HG03342 (cell line): ENCODE measurements at regions not wholly inside any gene's neighbourhood (a gene's known extent, or its start where the extent isn't known, plus 50 kb on each side); places are given as distances from the start of the nearest gene placed in this dataset.
"Not testable (repeated sequence)": the region's sequence is repeated elsewhere in the genome, so short reads cannot be mapped to it uniquely, and the experiment has no call there.

Experiments
- ATAC-seq: cut with Tn5 transposase; IDR thresholded peaks from one replicate; pipeline ENCODE4 v1.9.1; 2021; ENCODE audit warnings: mild to moderate bottlenecking, moderate library complexity; ENCODE audit not compliant: unreplicated experiment

DNA sequence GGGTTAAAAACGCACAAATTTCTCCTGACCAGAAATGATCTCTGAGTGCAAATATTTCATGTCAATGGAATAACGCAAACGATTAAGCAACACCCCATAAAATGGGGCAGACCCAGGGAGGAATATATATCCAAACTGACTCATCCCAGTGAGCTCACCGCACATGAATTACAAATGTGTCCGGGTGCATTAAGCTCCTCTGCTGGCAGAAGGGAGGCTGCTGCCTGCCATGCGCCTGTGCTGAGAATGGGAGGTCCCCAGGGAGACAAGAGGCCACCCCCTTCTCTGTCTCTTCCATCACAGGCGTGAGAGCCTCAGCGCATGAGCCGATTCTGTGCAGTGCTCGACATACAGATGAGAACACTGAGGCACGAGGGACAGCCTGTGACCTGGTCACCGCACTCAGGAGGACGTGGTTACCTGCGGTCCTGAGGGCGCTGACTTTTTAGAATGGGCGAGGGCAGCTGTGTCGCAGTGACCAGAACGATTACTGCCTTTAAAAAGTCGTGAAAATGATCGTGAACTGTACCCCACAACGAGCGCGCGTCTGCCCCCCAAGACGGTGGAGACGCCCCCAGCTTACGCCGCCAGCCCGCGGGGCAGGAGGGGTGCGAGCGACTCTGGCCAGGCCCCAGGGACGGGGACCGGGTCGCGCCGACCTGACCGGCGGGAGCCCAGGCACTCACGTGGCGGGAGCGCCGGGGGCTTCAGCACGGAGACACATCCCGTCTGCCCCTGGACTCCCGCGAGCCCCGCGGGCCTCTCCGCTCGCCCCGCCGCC is 188.5 kb downstream of the ADRA2C start:
- not testable (repeated sequence) for ATAC-seq

DNA sequence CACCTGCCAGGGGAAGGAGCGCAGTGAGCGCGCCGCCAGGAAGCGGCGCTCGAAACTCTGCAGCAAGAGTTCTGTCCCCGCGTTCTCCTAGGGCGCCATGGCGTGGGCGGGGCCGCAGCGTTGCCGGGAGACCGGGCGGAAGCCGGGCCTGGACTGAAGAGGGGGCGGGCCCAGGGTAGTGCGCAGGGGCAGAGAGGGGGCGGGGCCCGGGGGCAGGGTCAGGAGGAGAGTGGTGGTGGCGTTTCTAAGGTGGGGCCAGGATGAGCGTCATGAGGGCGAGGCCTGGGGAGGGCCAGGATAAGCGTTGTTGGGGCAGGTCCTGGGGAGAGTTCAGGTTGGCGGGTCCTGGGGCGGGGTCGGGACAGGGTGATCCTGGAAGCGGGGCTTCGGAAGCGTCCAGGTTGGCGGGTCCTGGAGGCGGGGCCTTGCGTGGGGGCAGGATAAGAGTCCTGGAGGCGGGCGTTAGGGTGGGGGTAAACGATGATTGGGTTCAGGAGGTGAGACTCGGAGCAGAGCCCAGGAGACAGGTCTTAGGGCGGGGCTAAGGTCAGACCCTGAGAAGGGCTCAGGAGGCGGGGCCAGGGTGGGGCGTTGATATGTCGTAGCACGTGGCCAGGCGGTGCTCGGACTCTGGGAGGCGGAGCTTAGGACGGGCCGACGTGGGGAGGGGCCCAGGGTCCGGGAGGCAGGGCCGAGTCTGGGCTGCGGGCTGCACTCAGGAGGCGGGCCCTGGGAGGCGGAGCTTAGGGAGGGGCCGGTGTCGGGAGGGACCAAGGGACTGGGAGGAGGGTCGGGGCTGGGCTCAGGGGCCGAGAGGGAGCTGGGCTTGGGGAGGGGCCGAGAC is 189.4 kb downstream of the ADRA2C start:
- ATAC-seq = peak; percentile 98

DNA sequence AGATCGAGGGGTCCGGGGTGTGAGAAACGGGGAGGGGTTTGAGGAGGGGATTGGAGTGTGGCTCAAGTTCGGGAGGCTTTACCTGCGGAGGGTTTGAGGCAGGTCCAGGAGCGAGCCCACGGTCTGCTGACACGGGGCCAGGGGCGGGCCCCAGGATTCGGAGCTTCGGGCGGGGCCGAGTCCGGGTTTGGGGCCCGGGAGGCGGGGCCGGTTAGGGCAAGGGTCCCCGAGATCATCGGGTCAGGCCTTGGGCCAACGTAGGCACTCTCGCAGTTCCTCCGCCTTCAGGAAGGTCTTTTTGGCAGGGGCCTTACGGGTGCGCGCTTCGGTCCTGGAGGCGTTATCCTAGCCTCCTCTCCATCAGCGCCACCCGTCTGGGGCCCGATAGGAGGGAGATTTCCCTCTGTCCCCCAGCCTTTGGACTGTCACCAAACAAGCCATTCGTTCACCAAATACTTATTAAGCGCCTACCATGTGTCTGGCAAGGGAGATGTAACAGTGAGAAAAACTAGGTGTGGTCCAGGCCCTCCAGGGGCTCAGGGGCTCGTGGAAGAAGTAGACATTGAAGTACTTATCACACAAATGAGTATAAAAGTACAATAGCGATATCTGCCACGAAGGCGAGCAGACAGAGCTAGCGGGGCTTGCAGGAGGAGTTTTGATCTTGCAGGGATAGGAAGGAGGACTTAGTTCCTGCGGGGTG is 190.1 kb downstream of the ADRA2C start:
- not testable (repeated sequence) for ATAC-seq

DNA sequence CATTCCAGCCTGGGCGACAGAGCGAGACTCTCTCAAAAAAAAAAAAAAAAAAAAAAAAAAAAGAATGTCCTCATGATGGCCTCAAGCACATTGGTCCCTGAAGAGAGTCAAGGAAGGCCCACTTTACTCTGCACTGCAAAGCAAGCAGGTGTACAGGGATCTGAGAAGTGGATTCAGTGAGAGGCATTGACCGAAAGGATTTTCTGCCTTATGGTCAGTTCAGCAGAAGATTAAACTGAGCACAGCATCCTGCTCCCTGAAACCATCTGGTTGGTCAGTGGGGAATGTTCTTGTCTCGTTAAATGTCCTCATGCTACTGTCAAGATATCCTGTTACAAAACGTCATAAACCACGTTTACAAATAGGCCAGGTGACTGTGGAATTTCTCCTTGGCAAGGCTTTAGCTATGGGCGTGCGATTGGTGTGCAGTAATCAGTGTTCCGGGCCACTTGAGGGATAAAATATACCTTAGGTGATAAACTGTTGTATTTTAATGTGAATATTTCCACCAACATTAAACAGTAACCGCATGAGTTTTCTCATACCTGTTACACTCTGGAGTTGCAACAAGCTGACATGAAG is 195.0 kb downstream of the ADRA2C start:
- ATAC-seq = not testable (repeated sequence)

DNA sequence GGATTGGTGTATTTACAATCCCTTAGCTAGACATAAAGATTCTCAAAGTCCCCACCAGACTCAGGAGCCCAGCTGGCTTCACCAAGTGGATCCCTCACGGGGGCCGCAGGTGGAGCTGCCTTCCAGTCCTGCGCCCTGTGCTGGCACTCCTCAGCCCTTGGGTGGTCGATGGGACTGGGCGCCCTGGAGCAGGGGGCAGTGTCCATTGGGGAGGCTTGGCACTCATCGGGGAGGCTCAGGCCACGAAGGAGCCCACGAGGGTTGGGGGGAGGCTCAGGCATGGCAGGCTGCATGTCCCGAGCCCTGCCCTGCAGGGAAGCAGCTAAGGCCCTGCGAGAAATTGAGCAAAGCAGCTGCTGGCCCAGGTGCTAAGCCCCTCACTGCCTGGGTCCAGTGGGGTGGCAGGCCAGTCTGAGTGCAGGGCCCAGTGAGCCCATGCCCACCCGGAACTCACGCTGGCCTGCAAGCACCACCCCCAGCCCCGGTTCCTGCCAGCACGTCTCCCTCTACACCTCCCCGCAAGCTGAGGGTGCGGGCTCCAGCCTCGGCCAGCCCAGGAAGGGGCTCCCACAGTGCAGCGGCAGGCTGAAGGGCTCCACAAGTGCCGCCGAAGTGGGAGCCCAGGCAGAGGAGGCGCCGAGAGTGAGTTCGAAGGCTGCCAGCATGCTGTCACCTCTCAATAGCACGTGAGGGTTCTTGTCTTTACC is 198.5 kb downstream of the ADRA2C start:
- not testable (repeated sequence) for ATAC-seq

DNA sequence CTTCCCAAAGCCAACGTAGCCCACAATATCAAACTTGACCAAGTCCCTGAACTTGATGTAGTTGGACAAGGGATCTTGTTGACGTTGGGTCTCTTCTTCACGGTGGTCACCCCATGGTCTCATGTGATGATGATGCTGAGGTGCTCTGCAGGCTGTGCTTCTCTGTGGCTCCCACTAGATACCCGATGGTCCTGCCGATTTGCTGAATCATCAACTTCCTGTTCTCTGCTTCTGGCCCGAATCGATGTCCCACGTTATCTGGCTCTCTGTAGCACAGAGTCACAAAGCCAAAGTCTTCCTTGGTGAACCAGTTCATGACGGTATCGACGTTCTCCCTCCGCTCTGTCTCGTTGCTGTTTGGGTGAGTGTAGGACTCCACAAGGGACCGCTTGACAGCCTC is 201.0 kb downstream of the ADRA2C start:
- not testable (repeated sequence) for ATAC-seq

DNA sequence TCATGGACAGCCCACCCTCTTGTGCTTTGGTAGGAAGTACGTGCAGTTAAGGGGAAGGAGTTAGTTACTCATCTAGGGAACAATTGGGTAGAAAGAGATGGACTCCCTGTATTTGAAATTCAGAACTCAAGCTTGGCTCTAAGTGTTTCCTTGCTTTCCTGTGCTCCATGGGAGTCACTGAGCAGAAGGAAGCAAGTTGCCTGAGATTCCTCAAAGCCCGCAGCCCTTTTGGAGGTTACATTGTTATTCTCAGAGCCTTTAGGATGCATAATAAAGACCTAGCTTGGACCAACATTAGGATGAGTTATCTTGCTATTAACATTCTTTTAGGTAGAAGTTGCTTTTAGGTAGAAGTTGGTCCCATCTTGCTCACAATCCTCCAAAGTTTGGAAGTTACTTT is 206.4 kb downstream of the ADRA2C start:
- not testable (repeated sequence) for ATAC-seq

DNA sequence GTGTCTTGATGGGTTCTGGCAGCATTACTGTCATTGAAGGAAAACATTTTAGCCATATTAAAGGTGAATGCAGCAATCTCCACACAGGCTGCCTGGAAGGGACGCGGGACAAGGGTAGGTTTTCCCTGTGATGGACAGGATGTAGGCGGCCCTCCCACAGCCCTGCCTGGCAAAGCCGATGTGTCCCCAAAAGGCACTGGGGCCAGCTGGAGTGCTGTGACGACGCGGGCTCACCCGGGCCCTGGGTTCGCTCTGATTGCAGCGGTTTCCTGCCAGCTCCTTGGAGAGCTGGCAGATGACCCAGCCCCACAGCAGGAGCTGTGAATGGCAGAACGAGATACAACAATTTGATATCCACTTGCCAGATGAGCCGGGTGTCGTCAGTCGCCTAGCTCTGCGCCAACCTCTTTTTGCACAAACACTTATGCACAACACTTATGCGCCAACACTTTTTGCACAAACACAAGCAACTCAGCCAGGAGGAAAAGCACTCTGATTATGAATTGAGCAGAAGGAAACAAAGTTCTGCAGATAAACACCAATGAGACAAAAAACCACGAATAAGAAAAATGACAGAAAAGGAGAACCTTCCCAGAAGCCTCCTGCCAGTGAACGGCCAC is 207.5 kb downstream of the ADRA2C start:
- not testable (repeated sequence) for ATAC-seq

DNA sequence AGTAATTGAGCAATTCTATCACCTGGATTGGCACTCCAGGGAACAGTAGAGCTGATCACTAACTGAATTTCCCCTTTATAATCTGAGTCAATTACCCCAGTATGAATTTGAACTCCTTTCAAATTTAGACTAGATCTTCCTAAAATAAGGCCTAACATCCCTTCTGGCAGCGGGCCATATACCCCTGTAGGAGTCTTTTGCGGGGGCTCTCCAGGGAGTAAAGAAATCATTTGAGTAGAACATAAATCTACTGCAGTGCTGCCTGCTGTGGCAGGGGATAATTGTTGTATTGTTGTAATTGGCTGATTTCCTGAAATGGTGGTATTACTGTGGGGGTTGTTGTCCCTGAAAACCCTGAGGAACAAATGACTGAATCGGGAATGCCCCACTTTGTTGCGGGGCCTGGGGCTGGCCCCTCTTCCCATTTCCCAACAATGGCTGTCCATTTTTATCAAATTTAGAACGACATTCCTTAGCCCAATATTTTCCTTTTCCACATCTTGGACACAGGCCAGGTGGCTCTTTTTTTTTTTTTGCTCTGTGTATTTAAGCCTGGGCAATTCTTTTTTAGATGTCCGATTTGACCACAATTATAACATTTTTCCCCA is 217.4 kb downstream of the ADRA2C start:
- ATAC-seq = not testable (repeated sequence)

DNA sequence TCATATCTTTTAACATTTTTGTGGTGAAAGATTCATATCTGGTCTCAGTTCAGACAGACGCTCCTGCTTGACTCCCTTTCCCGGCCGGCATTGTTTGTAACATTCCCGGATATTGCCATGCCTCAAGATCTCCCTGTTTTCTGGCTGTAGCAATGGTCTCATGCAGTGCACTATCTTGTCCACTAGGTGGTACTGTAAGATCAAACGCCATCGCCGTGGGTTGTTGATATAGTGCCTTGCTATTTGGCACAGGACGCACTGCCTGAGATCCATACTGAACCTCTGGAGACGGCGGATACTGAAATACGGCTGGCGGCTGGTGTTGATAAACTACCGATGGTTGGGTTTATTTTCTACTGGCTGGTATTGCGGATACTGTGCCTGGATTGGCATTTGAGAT is 218.6 kb downstream of the ADRA2C start:
- not testable (repeated sequence) for ATAC-seq

DNA sequence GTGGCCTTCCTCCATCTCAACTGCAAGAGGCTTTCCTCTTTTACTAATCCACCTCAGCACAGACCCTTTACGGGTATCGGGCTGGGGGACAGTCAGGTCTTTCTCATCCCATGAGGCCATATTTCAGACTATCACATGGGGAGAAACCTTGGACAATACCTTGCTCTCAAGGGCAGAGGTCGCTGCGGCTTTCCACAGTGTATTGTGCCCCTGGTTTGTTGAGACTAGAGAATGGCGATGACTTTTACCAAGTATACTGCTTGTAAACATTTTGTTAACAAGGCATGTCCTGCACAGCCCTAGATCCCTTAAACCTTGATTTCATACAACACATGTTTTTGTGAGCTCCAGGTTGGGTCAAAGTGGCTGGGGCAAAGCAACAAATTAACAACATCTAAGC is 220.2 kb downstream of the ADRA2C start:
- ATAC-seq = not testable (repeated sequence)

DNA sequence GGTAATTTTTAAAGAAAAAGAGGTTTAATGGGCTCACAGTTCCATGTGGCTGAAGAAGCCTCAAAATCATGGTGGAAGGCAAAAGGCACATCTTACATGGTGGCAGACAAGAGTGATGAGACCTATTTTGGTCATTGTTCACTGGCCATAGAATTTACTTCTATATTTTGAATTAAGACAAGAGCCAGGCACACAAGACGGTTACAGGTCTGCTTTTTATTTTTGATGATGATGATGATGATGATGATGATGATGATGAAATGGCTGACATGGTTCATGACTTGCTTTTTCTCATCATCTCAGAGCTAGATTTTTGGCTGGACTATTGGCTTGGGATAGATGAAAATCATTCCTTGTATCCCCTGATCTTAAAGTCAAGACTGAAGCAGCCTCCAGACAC is 229.3 kb downstream of the OTOP1 start:
- ATAC-seq = not testable (repeated sequence)

DNA sequence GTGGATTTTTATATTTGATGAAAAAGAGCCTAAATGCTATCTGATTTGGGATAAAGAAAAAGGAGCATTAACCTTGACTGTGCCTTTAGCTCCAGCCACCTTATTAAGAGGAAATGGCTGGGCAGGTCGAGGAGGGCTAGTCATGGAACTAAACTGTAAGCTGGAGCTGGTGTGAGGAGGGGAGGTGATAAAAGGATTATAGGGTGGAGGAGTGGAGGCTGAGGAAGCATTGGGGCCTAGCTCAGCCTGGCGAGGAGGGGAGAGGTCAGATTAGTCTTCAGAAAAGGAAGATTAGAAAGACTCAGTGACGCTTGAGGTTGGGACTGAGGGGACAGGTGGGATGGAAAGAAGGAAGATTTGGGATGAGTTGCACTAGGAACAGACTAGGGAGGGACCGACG is 222.7 kb downstream of the OTOP1 start:
- ATAC-seq = not testable (repeated sequence)

DNA sequence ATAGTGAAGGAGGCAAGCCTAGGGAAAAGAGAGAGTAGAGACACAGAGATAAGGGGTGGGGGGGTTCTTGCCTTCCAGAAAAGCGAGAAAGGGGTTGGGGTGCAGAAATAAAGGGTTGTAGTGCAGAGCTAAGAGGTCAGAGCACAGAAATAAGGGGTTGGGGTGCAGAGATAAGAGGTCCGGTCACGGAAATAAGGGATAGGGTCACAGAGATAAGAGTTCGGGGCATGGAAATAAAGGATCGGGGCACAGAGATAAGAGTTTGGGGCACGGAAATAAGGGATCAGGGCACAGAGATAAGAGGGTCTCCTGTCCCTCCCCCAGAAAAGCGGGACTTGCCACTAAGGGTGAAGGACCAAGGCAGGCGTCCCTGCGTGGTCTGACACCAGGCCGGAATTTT is 222.0 kb downstream of the OTOP1 start:
- not testable (repeated sequence) for ATAC-seq

DNA sequence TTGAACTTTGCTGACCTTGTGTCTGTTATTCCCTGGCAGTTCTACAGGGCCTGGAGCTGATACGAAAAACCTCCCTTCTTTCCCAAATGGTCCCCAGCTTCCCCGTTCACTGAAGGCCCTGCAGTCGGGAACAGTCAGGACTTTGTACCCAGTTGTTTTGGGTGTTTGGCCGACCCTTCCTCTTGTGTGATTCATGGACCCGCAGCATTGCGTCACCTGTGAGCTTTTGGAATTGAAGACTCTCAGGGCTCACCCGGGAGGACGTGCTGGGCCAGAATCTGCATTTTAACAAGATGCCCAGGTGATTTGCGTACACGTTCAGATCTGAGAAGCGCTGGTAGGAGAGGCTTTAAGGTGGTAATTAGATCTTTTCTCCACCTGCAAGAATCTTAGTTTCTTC is 220.4 kb downstream of the OTOP1 start:
- not testable (repeated sequence) for ATAC-seq

DNA sequence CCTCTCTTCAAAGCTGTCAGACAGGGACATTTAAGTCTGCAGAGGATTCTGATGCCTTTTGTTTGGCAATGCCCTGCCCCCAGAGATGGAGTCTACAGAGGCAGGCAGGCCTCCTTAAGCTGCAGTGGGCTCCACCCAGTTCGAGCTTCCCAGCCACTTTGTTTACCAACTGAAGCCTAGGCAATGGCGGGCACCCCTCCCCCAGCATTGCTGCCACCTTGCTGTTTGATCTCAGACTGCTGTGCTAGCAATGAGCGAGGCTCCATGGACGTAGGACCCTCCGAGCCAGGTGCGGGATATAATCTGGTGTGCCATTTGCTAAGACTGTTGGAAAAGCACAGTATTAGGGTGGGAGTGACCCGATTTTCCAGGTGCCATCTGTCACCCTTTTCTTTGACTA is 207.7 kb downstream of the OTOP1 start:
- not testable (repeated sequence) for ATAC-seq

DNA sequence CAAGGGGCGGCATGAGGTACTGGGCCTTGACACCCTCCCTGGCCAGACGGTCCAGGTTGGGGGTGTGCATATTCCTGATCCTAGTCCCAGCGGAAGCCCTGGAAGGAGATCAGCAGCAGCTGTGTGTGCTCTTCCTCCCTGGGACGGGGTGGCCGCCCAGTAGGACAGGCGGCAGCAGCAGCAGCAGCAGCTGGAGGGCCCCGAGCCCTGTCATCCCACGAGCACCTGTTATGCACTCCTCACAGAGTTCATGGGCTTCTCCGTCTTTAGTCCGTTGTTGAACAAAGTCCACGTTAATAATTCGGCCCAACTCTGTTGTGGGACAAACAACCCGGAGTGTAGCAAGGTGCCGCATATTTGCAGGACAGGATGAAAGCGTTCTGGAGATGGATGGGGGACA is 205.6 kb downstream of the OTOP1 start:
- ATAC-seq = not testable (repeated sequence)

DNA sequence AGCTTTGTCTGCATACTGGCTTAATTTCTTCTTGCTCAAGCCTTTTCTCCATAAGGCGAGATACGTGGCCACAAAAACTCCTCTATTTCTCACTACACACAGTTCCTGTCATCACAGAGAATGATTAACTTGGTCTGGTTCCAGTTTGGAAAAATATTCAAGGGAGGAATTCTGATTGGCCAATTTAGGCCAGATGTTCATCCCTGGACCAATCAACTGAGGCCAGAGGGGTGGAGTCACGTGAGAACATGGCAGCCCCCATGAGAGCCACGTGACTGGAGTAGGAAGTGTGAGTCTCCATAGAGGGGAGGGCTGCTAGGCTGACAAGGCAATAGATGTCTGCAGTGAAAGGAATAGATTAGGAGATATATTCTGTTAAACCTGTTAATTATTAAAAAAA is 200.0 kb downstream of the OTOP1 start:
- ATAC-seq = not testable (repeated sequence)

DNA sequence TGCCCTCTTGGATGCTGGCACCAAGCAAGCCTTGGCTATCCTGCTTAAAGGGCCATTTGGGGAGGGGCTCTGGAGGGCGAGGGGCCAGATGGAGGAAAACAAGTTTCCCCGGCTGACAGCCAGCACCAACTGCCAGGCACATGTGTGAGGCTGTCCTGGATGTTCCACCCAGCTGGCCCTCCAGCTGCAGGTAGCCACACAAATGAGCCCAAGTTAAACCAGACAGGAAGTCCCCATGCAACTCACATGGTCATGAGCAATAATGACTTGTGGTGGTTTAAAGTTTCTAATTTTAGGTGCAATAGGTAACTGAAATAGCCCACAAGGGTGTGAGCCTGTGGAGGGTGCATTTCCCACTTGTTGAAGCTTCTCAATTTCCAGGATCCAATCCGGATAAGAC is 198.0 kb downstream of the OTOP1 start:
- not testable (repeated sequence) for ATAC-seq
